HEK293 (cell line): ENCODE measurements at regions not wholly inside any gene's neighbourhood (a gene's known extent, or its start where the extent isn't known, plus 50 kb on each side); places are given as distances from the start of the nearest gene placed in this dataset.

ENCODE experiments used
- CTCF ChIA-PET: fragments of 350-600 bp; formaldehyde crosslinking; extraction: SDS; loops from one replicate; lab custom pipeline; 2021; ENCODE audit warnings: antibody characterized with exemption; lab: Yijun Ruan, JAX
- POLR2A ChIA-PET: fragments of 300-600 bp; formaldehyde crosslinking; extraction: SDS; loops from one replicate; lab custom pipeline; 2020; ENCODE audit warnings: antibody characterized with exemption, inconsistent platforms; lab: Yijun Ruan, JAX
- H3K27ac ChIP-seq: fragments of 200-500 bp; sonication (Bioruptor generic); 2 replicates; pipeline ENCODE4 v1.5.1; 2014; ENCODE audit warnings: low read depth, low read length, control low read depth, inconsistent platforms; ENCODE audit errors: extremely low read depth
- H3K36me3 ChIP-seq, 2 experiments: fragments of 200-500 bp in 1 of 2; sonication (Bioruptor generic) in 1 of 2; 1 replicate in 1 of 2; 2 replicates in 1 of 2; pipeline ENCODE4 v1.5.1; 2014 to 2017; ENCODE audit warnings: inconsistent platforms in 2 of 2, low read length in 2 of 2; ENCODE audit not compliant: control insufficient read depth in 2 of 2, insufficient read depth in 1 of 2
- H3K4me1 ChIP-seq: fragments of 200-500 bp; sonication (Bioruptor generic); 2 replicates; pipeline ENCODE4 v1.5.1; 2014; ENCODE audit warnings: mild to moderate bottlenecking, low read length, inconsistent platforms; ENCODE audit not compliant: control insufficient read depth, insufficient read depth
- H3K4me3 ChIP-seq: 2 replicates; pipeline ENCODE4 v1.5.1; 2011; ENCODE audit warnings: low read depth, mild to moderate bottlenecking, control low read depth, low read length, moderate library complexity
- H3K9me3 ChIP-seq: fragments of 200-500 bp; sonication (Bioruptor generic); 2 replicates; pipeline ENCODE4 v1.5.1; 2014; ENCODE audit warnings: low read depth, low read length, inconsistent platforms; ENCODE audit not compliant: control insufficient read depth, insufficient read depth
- ATF2 ChIP-seq: fragments of 450-650 bp; formaldehyde crosslinking; IDR thresholded peaks from 2 replicates; pipeline ENCODE4 v1.5.1; 2016; ENCODE audit warnings: missing biosample characterization, missing genetic modification characterization, low read depth
- KLF17 ChIP-seq: fragments of 450-650 bp; formaldehyde crosslinking; IDR thresholded peaks from 2 replicates; pipeline ENCODE4 v1.5.1; 2016; ENCODE audit warnings: missing biosample characterization, missing genetic modification characterization
- MYNN ChIP-seq: fragments of 450-650 bp; formaldehyde crosslinking; IDR thresholded peaks from 2 replicates; pipeline ENCODE4 v1.5.1; 2016; ENCODE audit warnings: missing biosample characterization, missing genetic modification characterization, borderline replicate concordance
- PRDM2 ChIP-seq: fragments of 450-650 bp; formaldehyde crosslinking; IDR thresholded peaks from 2 replicates; pipeline ENCODE4 v1.5.1; 2016; ENCODE audit warnings: missing biosample characterization, missing genetic modification characterization, borderline replicate concordance
- REPIN1 ChIP-seq: fragments of 450-650 bp; formaldehyde crosslinking; IDR thresholded peaks from 2 replicates; pipeline ENCODE4 v1.5.1; 2017; ENCODE audit warnings: missing biosample characterization, missing genetic modification characterization, low read depth
- TCF7L2 ChIP-seq: IDR thresholded peaks from 2 replicates; pipeline ENCODE4 v1.6.1; 2011; ENCODE audit warnings: low read depth, mild to moderate bottlenecking, inconsistent platforms, low read length, moderate library complexity, borderline replicate concordance
- YY2 ChIP-seq: fragments of 450-650 bp; formaldehyde crosslinking; IDR thresholded peaks from 2 replicates; pipeline ENCODE4 v1.5.1; 2016; ENCODE audit warnings: missing biosample characterization, missing genetic modification characterization
- ZNF10 ChIP-seq: fragments of 450-650 bp; formaldehyde crosslinking; IDR thresholded peaks from 2 replicates; pipeline ENCODE4 v1.5.1; 2017; ENCODE audit warnings: missing biosample characterization, missing genetic modification characterization
- ZNF169 ChIP-seq: fragments of 450-650 bp; formaldehyde crosslinking; IDR thresholded peaks from 2 replicates; pipeline ENCODE4 v1.5.1; 2016; ENCODE audit warnings: missing biosample characterization, missing genetic modification characterization
- ZNF174 ChIP-seq: fragments of 450-650 bp; formaldehyde crosslinking; IDR thresholded peaks from 2 replicates; pipeline ENCODE4 v1.5.0; 2017; ENCODE audit warnings: missing biosample characterization, mild to moderate bottlenecking, missing genetic modification characterization
- ZNF211 ChIP-seq: fragments of 450-650 bp; formaldehyde crosslinking; IDR thresholded peaks from 2 replicates; pipeline ENCODE4 v1.5.1; 2016; ENCODE audit warnings: low read depth, missing biosample characterization, missing genetic modification characterization
- ZNF280C ChIP-seq: fragments of 450-650 bp; formaldehyde crosslinking; IDR thresholded peaks from 2 replicates; pipeline ENCODE4 v1.5.1; 2016; ENCODE audit warnings: missing biosample characterization, missing genetic modification characterization
- ZNF37A ChIP-seq: fragments of 450-650 bp; IDR thresholded peaks from 2 replicates; pipeline ENCODE4 v1.5.1; 2018; ENCODE audit warnings: missing biosample characterization, missing genetic modification characterization
- ZNF416 ChIP-seq: fragments of 450-650 bp; formaldehyde crosslinking; IDR thresholded peaks from 2 replicates; pipeline ENCODE4 v1.5.1; 2016; ENCODE audit warnings: missing biosample characterization, missing genetic modification characterization
- ZNF610 ChIP-seq: fragments of 450-650 bp; formaldehyde crosslinking; IDR thresholded peaks from 2 replicates; pipeline ENCODE4 v1.5.1; 2016; ENCODE audit warnings: missing biosample characterization, missing genetic modification characterization, borderline replicate concordance
- ZNF639 ChIP-seq: fragments of 450-650 bp; formaldehyde crosslinking; IDR thresholded peaks from 2 replicates; pipeline ENCODE4 v1.5.1; 2016; ENCODE audit warnings: missing biosample characterization, missing genetic modification characterization
- ZNF677 ChIP-seq: fragments of 450-650 bp; IDR thresholded peaks from 2 replicates; pipeline ENCODE4 v1.5.0; 2018; ENCODE audit warnings: missing biosample characterization, mild to moderate bottlenecking, missing genetic modification characterization, moderate library complexity
- ZNF76 ChIP-seq: fragments of 450-650 bp; formaldehyde crosslinking; IDR thresholded peaks from 2 replicates; pipeline ENCODE4; 2016; ENCODE audit warnings: low read depth, missing biosample characterization, missing genetic modification characterization, borderline replicate concordance

DNA sequence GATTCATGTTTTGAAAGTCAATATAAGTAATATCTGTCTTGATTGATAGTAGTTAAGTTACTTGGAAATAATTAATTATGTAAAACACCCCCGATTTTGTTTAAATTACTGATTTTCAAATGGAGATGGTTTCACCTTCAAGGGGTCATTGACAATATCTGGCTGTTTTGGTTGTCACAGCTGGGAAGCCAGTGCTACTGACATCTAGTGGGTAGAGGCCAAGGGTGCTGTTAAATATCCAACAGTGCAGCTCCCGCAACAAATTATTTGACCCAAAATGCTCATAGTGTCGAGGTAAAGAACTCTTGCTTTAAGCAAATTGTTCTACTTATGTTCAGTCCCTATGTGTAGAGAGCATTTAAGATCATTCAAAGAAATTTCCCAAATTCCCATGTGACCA is 50.6 kb upstream of the PCDH20 start:
- TF ChIP-seq PRDM2 (no peak), ZNF174 (no peak), ZNF280C (no peak), YY2 (tag by site-specific recombination) (no peak), ZNF610 (tag by site-specific recombination) (no peak), ZNF639 (tag by site-specific recombination) (no peak), ZNF416 (tag by site-specific recombination) (no peak), ZNF169 (tag by site-specific recombination) (no peak), ZNF677 (tag by site-specific recombination) (no peak), MYNN (tag by site-specific recombination) (no peak), ZNF10 (tag by site-specific recombination) (no peak), ATF2 (no peak), REPIN1 (tag by site-specific recombination) (no peak), TCF7L2 (no peak), ZNF76 (tag by site-specific recombination) (no peak), ZNF211 (tag by site-specific recombination) (no peak), KLF17 (tag by site-specific recombination) (no peak), ZNF37A (no peak)
- CTCF ChIA-PET, result interaction anchor here (0.6 to 1.0 kb wide), 3 partner anchors 28 to 261 kb away, joined by 3 to 5 read pairs (median 3); no protein-coding TSS in a partner anchor
- POLR2A ChIA-PET, result no interaction called here
- Histone ChIP-seq H3K27ac (no peak overlapping the region), H3K9me3 (no peaks in the 10 kb centered on the region), H3K4me3 (no peak overlapping the region), H3K4me1 (no peaks in the 10 kb centered on the region), H3K36me3 (no peaks in the 10 kb centered on the region)
